GM12864 (cell line): ENCODE measurements at regions not wholly inside any gene's neighbourhood (a gene's known extent, or its start where the extent isn't known, plus 50 kb on each side); places are given as distances from the start of the nearest gene placed in this dataset.

Experiments
- DNase-seq: peaks from one replicate; pipeline ENCODE4 v3.0.0-alpha.2; 2011; ENCODE audit warnings: low read depth
- H3K4me3 ChIP-seq: 2 replicates; pipeline ENCODE4 v1.5.1; 2011; ENCODE audit warnings: mild to moderate bottlenecking, low read depth, low read length, control low read depth
- TF ChIP-seq, protein P1 (sequence below): IDR thresholded peaks from 2 replicates; pipeline ENCODE4 v1.5.1; 2011; ENCODE audit warnings: low read depth, mild to moderate bottlenecking, moderate library complexity, low read length, control low read depth, inconsistent platforms; ENCODE audit errors: missing control alignments

DNA sequence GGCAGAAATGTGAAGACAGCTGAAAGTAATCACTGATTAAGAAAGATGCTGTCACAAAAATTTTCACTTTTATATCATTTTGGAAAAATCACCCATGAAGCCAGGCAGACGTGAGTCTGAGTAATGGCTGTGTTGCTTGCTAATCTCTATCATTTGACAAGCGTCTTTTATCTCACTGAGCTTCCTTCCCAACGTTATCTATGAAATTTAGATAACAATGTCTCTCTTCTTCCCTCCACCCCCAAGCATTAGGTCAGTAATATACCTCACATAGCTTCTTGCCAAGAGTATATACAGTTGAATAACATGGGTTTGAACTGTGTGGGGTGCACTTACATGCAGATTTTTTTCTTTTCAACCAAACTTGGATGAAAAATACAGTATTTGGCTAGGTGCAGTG is 388.6 kb upstream of the NRXN1 start:
- no peak for DNase-seq
- TF ChIP-seq, protein P1, sequence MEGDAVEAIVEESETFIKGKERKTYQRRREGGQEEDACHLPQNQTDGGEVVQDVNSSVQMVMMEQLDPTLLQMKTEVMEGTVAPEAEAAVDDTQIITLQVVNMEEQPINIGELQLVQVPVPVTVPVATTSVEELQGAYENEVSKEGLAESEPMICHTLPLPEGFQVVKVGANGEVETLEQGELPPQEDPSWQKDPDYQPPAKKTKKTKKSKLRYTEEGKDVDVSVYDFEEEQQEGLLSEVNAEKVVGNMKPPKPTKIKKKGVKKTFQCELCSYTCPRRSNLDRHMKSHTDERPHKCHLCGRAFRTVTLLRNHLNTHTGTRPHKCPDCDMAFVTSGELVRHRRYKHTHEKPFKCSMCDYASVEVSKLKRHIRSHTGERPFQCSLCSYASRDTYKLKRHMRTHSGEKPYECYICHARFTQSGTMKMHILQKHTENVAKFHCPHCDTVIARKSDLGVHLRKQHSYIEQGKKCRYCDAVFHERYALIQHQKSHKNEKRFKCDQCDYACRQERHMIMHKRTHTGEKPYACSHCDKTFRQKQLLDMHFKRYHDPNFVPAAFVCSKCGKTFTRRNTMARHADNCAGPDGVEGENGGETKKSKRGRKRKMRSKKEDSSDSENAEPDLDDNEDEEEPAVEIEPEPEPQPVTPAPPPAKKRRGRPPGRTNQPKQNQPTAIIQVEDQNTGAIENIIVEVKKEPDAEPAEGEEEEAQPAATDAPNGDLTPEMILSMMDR = no peak
- H3K4me3 ChIP-seq = no peak overlapping the region

DNA sequence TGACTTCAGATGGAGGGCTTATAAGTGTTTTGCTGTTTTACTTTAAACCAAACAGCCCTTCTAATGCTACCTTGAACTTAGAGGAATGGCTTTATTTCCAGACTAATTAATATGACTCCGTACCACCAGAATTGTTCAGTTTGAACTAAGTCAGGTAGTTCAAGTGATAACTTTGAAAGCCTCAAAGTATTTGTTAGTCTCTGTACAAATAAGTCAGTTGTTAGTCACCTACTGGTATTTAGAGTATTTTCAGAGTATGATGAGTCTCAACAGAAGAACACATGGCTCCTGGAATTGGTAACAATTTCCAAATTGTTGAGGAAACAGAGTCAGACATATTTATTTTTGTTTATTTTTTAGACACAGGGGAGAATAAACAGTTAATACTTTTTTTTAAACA is 381.8 kb upstream of the NRXN1 start:
- DNase-seq = no peak
- TF ChIP-seq, protein P1 = no peak
- H3K4me3 ChIP-seq = no peak overlapping the region

DNA sequence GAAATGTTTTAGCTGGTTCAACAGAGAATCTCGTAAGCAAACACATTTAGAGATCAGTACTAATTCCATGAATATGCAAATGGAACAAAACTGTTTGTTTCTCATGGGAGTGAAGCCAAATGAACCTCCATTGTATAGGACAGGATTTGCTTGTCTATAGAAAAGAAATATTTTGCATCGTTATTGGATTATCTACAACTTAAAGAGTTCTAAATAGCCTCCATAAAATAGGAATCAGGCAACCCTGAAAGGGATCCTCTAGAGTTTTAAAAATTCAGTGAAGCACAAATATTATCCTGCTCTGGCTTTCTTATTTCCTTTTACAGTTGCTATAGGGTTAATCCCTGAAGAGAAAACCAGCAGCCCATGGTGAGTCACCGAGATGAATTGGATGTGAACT is 378.4 kb upstream of the NRXN1 start:
- TF ChIP-seq, protein P1 = no peak
- no peak overlapping the region for H3K4me3 ChIP-seq
- no peak for DNase-seq

DNA sequence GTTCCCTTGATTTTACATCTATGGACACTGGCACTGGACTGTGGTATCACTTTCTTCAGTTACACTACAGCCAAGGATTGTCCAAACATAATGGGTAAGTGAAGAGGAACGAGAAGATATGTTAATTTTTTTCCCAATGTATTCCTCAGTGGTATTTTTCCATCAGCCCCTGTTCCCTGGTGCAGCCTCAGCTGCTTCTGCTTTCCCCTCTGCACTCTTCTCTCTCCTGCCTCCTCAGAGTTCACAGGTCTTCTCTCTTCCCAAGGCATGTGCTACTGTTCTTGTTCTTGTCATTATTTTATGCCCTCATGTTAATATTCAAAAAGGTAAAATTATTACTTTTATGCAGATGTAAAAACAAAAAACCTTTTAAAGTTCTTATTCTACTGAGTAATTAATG is 378.0 kb upstream of the NRXN1 start:
- DNase-seq = no peak
- TF ChIP-seq, protein P1 = no peak
- no peak overlapping the region for H3K4me3 ChIP-seq

DNA sequence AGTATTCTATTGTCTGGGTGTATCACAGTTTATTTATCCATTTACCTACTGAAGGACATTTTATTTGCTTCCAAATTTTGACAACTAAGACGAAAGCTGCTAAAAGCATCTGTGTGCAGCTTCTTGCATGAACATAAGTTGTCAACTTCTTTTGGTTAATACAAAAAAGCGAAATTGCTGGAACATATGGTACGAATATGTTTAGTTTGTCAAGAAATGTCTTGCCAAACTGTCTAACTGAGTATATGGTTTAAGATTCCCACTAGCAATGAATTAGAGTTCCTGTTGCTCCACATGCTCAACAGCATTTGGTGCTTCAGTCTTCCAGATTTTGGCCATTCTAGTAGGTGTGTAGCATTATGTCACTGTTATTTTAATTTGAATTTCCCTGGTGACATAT is 372.3 kb upstream of the NRXN1 start:
- DNase-seq = no peak
- TF ChIP-seq, protein P1 = no peak
- H3K4me3 ChIP-seq = no peak overlapping the region

DNA sequence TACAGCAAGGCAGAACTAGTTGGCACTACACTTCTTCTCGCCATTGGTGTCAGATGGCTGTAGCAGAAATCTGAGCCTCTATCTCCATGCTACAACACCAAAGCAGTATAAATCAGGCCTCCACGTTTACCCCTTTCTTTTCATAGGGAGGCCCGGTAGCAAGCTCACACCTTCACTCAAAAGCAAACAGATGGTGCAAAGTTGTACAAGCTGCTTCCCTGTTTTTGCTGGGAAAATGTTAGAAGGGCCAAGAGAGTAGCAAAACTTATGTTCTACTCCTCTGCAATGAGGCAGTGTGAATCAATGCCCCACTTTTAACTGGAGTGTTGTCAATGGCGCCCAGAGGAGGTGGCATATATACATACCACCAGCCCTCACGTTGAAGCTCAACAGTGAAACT is 369.6 kb upstream of the NRXN1 start:
- DNase-seq = no peak
- TF ChIP-seq, protein P1 = no peak
- no peak overlapping the region for H3K4me3 ChIP-seq

DNA sequence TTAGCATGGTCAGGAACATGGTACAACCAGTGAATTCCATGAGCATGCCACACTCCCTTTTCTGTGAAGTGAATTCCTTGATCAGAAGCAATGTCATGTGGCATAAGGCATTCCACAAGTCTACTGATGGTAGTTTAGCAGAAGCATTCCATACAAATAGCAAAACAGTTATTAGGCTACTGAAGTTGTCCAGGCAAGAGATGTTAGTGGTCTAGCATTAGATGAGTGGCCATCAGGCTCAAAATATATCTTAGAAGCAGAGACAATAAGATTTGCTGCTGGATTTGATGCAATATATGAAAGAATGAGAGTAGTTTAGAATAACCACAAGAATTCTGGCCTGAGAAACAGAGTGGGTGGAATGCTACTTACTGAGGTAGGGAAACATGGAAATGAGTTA is 355.3 kb upstream of the NRXN1 start:
- no peak for DNase-seq
- TF ChIP-seq, protein P1 = no peak
- H3K4me3 ChIP-seq = no peak overlapping the region
